Ovary (tissue), 7 donors: ENCODE measurements at regions not wholly inside any gene's neighbourhood (a gene's known extent, or its start where the extent isn't known, plus 50 kb on each side); places are given as distances from the start of the nearest gene placed in this dataset.

Experiments used
- DNase-seq, 5 donors: peaks; one replicate each; pipeline ENCODE4 v3.0.0-alpha.2; 2019 to 2020
- H3K27ac ChIP-seq, 2 donors: fragments of 200-600 bp; one replicate each; pipeline versions ENCODE4 v1.5.1 to v1.8.0; 2019 to 2022
- H3K27me3 ChIP-seq: fragments of 200-600 bp; one replicate; pipeline ENCODE4 v1.8.0; 2022
- H3K36me3 ChIP-seq: fragments of 200-600 bp; sonication (generic); one replicate; pipeline ENCODE4 v1.5.1; 2019
- H3K4me1 ChIP-seq: one replicate; pipeline ENCODE4 v1.8.1; 2013; ENCODE audit warnings: mild to moderate bottlenecking, moderate library complexity; ENCODE audit not compliant: insufficient read depth
- H3K4me3 ChIP-seq: fragments of 200-600 bp; sonication (generic); one replicate; pipeline ENCODE4 v1.5.1; 2017
- H3K9me3 ChIP-seq, 2 donors: fragments of 200-600 bp in 1 of 2; sonication (generic) in 1 of 2; one replicate each; pipeline versions ENCODE4 v1.5.1 to v1.8.1; 2013 to 2019; ENCODE audit warnings: mild to moderate bottlenecking in 1 of 2, moderate library complexity in 1 of 2
- CTCF ChIP-seq, 3 donors: fragments of 450-650 bp in 2 of 3; fragments of 200-600 bp in 1 of 3; IDR thresholded peaks; one replicate each; pipeline versions ENCODE4 v1.5.1 to v1.8.0; 2016 to 2022; ENCODE audit warnings: antibody characterized with exemption in 3 of 3, mild to moderate bottlenecking in 1 of 3
- EP300 ChIP-seq: sonication (generic); formaldehyde crosslinking; IDR thresholded peaks from one replicate; pipeline ENCODE4 v1.6.1; 2017; ENCODE audit warnings: antibody characterized with exemption
- POLR2A ChIP-seq: fragments of 450-650 bp; IDR thresholded peaks from one replicate; pipeline ENCODE4 v1.6.1; 2017; ENCODE audit warnings: antibody characterized with exemption, mild to moderate bottlenecking, moderate library complexity
- WGBS, 3 donors: extraction: QIAGEN DNeasy Blood & Tissue Kit in 1 of 3; methylation state at CpG; one replicate each; pipeline versions ENCODE4 v1.1.5 to v1.1.7; 2013 to 2017; 5-methylcytosine and 5-hydroxymethylcytosine counted together
- intact Hi-C, 4 donors: fragments of 100-400 bp; cut with DNase I; formaldehyde crosslinking; loops; one replicate each; pipeline versions ENCODE4 v1.11.0 to v1.15.1; 2022 to 2023
- donor health status: DM: no; HTN: no; CAD: no; lungs with moderate emphysema.
- donor health status: DM: no; HTN: no; CAD: no.
- donor health status: Bipolar disorder and iron deficiency.
- donor health status: DM: no; HTN: no; CAD: no.
- donor health status: DM: yes; HTN: yes; CAD: no.

- 77 to 92% (median 82%) methylated on average over 2 of the region's 2 CpGs for WGBS, 3 donors
- H3K36me3 ChIP-seq: no peaks in the 10 kb centered on the region
- H3K27me3 ChIP-seq: no peaks in the 10 kb centered on the region
- no peak overlapping the region for H3K4me3 ChIP-seq
- no peaks in the 10 kb centered on the region for H3K4me1 ChIP-seq
- no peak for TF ChIP-seq EP300
- TF ChIP-seq CTCF (IDR thresholded peaks at IDR 0.05): no peak
- no peak for TF ChIP-seq POLR2A
- no peaks in the 10 kb centered on the region for H3K9me3 ChIP-seq
- intact Hi-C loops: no loop called here
- H3K27ac ChIP-seq: no peak overlapping the region
- no peak for DNase-seq
These were observed 274.7 kb downstream of the ELAVL2 start for GRCh38 chr9:23551311-23551721.

- H3K4me1 ChIP-seq: no peaks in the 10 kb centered on the region
- H3K36me3 ChIP-seq: no peaks in the 10 kb centered on the region
- 81 to 85% (median 82%) methylated on average over 5 of the region's 5 CpGs for WGBS, 3 donors
- no peaks in the 10 kb centered on the region for H3K27me3 ChIP-seq
- no peaks in the 10 kb centered on the region for H3K9me3 ChIP-seq
- TF ChIP-seq EP300 (no peak), POLR2A (no peak), CTCF (IDR thresholded peaks at IDR 0.05) (no peak)
- DNase-seq: no peak
- intact Hi-C loops: no loop called here
- H3K4me3 ChIP-seq: no peak overlapping the region
- no peak overlapping the region for H3K27ac ChIP-seq
These were observed 273.9 kb downstream of the ELAVL2 start for GRCh38 chr9:23551929-23552707.

GRCh38 chr9:23552876-23553601, 273.0 kb downstream of the ELAVL2 start:
- DNase-seq: no peak
- Histone ChIP-seq H3K27ac (no peak overlapping the region), H3K36me3 (no peaks in the 10 kb centered on the region), H3K9me3 (no peaks in the 10 kb centered on the region), H3K4me3 (no peak overlapping the region), H3K27me3 (no peaks in the 10 kb centered on the region), H3K4me1 (no peaks in the 10 kb centered on the region)
- WGBS, 3 donors: 89 to 94% (median 91%) methylated on average over 8 of the region's 8 CpGs
- TF ChIP-seq POLR2A (no peak), CTCF (IDR thresholded peaks at IDR 0.05) (no peak), EP300 (no peak)
- intact Hi-C loops: no loop called here

- no peak overlapping the region for H3K27ac ChIP-seq
- no peak for DNase-seq
- no peaks in the 10 kb centered on the region for H3K27me3 ChIP-seq
- no peak overlapping the region for H3K4me3 ChIP-seq
- TF ChIP-seq CTCF (IDR thresholded peaks at IDR 0.05) (no peak), EP300 (no peak), POLR2A (no peak)
- WGBS, 3 donors: 92 to 100% (median 100%) methylated on average over 1 of the region's 1 CpG
- no peaks in the 10 kb centered on the region for H3K9me3 ChIP-seq
- intact Hi-C loops: no loop called here
- no peaks in the 10 kb centered on the region for H3K36me3 ChIP-seq
- no peaks in the 10 kb centered on the region for H3K4me1 ChIP-seq
These were observed 271.4 kb downstream of the ELAVL2 start for GRCh38 chr9:23554686-23555085.
